GM12864 (cell line): ENCODE measurements at regions not wholly inside any gene's neighbourhood (a gene's known extent, or its start where the extent isn't known, plus 50 kb on each side); places are given as distances from the start of the nearest gene placed in this dataset.

Experiments used
- DNase-seq: peaks from one replicate; pipeline ENCODE4 v3.0.0-alpha.2; 2011; ENCODE audit warnings: low read depth
- H3K4me3 ChIP-seq: 2 replicates; pipeline ENCODE4 v1.5.1; 2011; ENCODE audit warnings: mild to moderate bottlenecking, low read depth, low read length, control low read depth
- TF ChIP-seq, protein P1 (sequence below): IDR thresholded peaks from 2 replicates; pipeline ENCODE4 v1.5.1; 2011; ENCODE audit warnings: low read depth, mild to moderate bottlenecking, moderate library complexity, low read length, control low read depth, inconsistent platforms; ENCODE audit errors: missing control alignments

DNA sequence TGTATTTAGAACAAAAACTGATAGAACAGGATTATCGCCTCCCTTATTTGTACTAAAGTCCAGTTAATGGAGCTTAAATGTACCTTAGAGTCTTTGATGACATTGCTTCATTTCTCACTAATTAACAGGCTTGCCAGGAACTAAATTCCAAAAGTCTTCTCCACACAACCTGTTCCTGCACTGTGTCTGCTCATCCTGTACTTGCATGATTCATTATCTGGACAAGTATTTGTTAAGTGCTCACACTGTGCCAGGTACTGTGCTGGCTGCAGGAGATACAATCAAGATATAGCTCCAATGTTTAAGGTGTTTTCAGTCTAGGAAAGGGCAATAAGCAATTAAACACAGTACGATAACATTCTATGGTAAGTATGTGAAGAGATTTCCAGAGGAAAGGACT, 485.9 kb upstream of the TENM4 start:
- no peak for DNase-seq
- H3K4me3 ChIP-seq = no peak overlapping the region
- TF ChIP-seq, protein P1, sequence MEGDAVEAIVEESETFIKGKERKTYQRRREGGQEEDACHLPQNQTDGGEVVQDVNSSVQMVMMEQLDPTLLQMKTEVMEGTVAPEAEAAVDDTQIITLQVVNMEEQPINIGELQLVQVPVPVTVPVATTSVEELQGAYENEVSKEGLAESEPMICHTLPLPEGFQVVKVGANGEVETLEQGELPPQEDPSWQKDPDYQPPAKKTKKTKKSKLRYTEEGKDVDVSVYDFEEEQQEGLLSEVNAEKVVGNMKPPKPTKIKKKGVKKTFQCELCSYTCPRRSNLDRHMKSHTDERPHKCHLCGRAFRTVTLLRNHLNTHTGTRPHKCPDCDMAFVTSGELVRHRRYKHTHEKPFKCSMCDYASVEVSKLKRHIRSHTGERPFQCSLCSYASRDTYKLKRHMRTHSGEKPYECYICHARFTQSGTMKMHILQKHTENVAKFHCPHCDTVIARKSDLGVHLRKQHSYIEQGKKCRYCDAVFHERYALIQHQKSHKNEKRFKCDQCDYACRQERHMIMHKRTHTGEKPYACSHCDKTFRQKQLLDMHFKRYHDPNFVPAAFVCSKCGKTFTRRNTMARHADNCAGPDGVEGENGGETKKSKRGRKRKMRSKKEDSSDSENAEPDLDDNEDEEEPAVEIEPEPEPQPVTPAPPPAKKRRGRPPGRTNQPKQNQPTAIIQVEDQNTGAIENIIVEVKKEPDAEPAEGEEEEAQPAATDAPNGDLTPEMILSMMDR = no peak

DNA sequence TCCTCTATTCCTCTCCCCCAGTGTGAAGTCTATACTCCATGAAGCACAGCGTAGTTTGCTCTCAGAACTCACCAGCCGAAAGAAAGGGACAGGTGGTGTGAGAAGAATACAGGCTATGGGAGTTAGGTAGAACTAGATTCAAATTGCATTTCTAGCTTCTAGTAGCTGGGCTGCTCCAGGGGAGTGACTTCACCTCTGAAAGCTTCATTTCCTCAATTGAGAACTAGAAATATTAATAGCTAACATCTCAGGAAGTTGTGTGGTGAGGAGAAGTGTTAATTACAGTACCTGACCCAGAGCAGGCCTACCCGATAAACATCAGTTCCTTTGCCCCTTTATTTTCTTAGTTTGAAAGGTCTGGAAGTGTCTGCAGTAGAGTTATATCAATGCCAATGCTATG, 484.7 kb upstream of the TENM4 start:
- no peak overlapping the region for H3K4me3 ChIP-seq
- TF ChIP-seq, protein P1 = no peak
- no peak for DNase-seq

DNA sequence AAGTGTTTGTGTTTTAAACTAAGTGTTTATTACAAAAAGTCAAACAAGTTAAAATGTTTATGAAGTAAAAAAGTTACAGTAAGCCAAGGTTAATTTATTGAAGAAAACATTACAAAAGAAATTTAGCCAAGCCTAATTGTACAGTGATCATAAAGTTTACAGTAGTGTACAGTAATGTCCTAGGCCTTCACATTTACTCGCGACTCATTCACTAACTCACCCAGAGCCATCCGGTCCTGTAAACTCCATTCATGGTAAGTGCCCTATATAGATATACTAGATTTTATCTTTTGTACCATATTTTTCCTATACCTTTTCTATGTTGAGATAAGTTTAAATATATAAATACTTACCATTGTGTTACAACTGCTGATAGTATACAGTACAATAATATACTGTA, 481.8 kb upstream of the TENM4 start:
- TF ChIP-seq, protein P1 = no peak
- no peak overlapping the region for H3K4me3 ChIP-seq
- no peak for DNase-seq

DNA sequence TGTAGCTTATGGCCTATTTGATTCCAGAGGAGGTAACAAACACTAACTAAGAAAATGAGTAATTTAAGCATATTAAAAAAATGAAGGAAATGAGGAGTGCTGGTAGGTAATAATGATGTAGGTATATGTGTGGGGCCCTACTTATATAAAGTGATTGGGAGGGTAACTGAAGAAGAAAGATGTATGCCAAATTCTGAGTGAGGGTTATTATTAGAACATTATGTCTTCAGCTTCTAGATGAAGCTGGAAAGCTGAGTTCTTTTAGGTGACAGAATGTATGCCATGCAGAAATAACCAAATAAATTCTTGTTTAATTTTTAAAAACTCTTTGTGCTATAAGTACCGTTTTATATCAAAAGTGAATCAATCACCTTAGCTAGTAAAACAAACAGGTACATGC, 479.6 kb upstream of the TENM4 start:
- no peak overlapping the region for H3K4me3 ChIP-seq
- DNase-seq = no peak
- TF ChIP-seq, protein P1 = no peak

DNA sequence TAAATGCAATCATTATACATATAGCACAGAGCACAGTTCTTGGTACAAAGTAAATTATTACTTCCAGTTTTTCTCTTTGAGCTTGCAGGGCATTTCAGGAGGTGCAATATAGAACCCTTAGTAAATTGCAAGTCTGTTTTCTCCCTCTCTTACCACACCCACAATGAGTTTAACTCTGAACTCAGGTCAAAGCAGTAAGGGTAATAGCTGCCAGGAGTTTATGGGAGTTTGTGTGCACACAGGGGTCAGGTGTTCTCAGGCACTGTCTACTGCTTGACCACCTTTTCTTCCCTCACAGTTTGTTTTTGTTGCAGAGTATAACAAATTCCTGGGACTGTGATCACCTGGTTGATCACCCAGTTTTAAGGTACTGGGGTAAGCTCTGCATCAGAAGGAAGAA, 478.5 kb upstream of the TENM4 start:
- DNase-seq = no peak
- TF ChIP-seq, protein P1 = no peak
- no peak overlapping the region for H3K4me3 ChIP-seq

DNA sequence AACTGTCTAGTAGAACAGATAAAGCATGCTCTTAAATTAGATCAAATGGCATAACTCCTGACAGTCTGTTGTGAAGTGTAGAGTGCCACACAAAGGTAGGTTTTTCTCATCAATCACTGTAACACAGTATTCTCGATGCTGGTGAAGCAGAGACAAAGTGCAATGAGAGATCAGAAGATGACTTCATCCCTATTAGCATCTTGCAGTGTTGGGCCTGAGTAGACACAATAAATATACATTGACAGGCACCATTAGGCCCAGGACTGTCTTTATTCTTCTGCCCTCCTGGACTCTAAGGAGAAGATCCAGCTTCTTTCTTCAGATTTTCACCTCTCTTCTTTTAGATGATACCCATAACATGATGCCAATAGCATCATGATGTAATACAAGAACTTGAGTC, 478.0 kb upstream of the TENM4 start:
- DNase-seq = no peak
- TF ChIP-seq, protein P1 = no peak
- H3K4me3 ChIP-seq = no peak overlapping the region

DNA sequence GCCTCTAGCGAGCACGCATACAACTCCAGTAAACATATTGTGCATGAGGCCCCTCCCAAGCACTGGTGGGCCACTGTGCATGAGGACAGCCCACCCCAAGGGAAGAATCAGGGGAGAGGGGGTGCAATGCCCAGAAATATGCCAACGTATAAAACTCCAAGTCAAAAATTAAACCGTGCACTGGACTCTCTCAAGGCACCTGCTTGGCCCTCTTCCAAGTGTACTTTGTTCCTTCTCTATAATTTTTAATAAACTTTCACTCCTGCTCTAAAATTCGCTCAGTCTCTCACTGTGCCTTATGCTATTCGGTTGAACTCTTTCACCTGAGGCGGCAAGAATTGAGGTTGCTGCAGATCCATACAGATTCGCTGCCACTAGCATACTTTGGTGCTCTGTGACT, 465.3 kb upstream of the TENM4 start:
- H3K4me3 ChIP-seq = no peak overlapping the region
- TF ChIP-seq, protein P1 = no peak
- no peak for DNase-seq
